GM12878 (cell line): ENCODE measurements at regions not wholly inside any gene's neighbourhood (a gene's known extent, or its start where the extent isn't known, plus 50 kb on each side); places are given as distances from the start of the nearest gene placed in this dataset. TPM values are rescaled to one million over a fixed set of nuclear protein-coding genes. Genes with fewer than 3 reads are reported as not detected.

Source experiments
- ATAC-seq: fragments of 200-7000 bp; cut with Tn5 transposase; 3 replicates; pipeline ENCODE4 v1.9.1; 2020; ENCODE audit warnings: mild to moderate bottlenecking, moderate library complexity
- BruUV-seq: library from RNA; stranded (reverse); fragments of 400-500 nt; replicated peaks from 2 replicates; lab custom pipeline; 2021; lab: Mats Ljungman, UMichigan
- CTCF ChIA-PET: fragments of 300-600 bp; sonication (Branson Sonifier 250); formaldehyde crosslinking; extraction: SDS; loops from one replicate; lab custom pipeline; 2021; ENCODE audit warnings: inconsistent platforms; lab: Yijun Ruan, JAX
- POLR2A ChIA-PET: fragments of 350-600 bp; formaldehyde crosslinking; extraction: SDS; loops from one replicate; lab custom pipeline; 2021; ENCODE audit warnings: inconsistent platforms; lab: Charles Lee
- RAD21 ChIA-PET: fragments of 300-600 bp; sonication (Branson Sonifier 250); formaldehyde crosslinking; loops from one replicate; lab custom pipeline; 2023; ENCODE audit warnings: antibody characterized with exemption; ENCODE audit not compliant: unreplicated experiment; lab: Charles Lee
- SMC1A ChIA-PET: fragments of 300-600 bp; sonication (Branson Sonifier 250); formaldehyde crosslinking; loops from one replicate; lab custom pipeline; 2023; ENCODE audit not compliant: unreplicated experiment, uncharacterized antibody; lab: Charles Lee
- DNase-seq: peaks from one replicate; pipeline ENCODE4 v3.0.0-alpha.2; 2011; ENCODE audit warnings: low read depth, low spot score
- FAIRE-seq: peaks from 3 replicates; lab custom pipeline; 2011; peaks lifted over from hg19 to GRCh38; lab: Jason Lieb, UNC
- H2AFZ ChIP-seq: 2 replicates; pipeline ENCODE4 v1.6.0; 2011; ENCODE audit warnings: low read depth, low read length, control low read depth; ENCODE audit not compliant: control insufficient read depth
- H3K27ac ChIP-seq: 2 replicates; pipeline ENCODE4 v1.5.1; 2011; ENCODE audit warnings: control low read depth; ENCODE audit not compliant: control insufficient read depth, insufficient read depth
- H3K27me3 ChIP-seq, 2 experiments: replicated peaks in 1 of 2; 2 replicates each; pipeline versions ENCODE4 v1.6.0 to v1.6.1; 2011; ENCODE audit warnings: low read length in 1 of 2; ENCODE audit not compliant: control insufficient read depth in 2 of 2, insufficient read depth in 2 of 2
- H3K36me3 ChIP-seq, 2 experiments: 2 replicates each; pipeline ENCODE4 v1.5.1; 2011; ENCODE audit warnings: low read length in 1 of 2; ENCODE audit not compliant: control insufficient read depth in 2 of 2, insufficient read depth in 2 of 2
- H3K4me1 ChIP-seq: 2 replicates; pipeline ENCODE4 v1.6.1; 2011; ENCODE audit warnings: mild to moderate bottlenecking, low read length, moderate library complexity, mixed read lengths; ENCODE audit not compliant: control insufficient read depth, insufficient read depth
- H3K4me2 ChIP-seq: 2 replicates; pipeline ENCODE4 v1.6.0; 2011; ENCODE audit warnings: control low read depth; ENCODE audit not compliant: control insufficient read depth, insufficient read depth
- H3K4me3 ChIP-seq: fragments of 200-600 bp; sonication (generic); 2 replicates; pipeline ENCODE4 v1.5.1; 2016
- H3K79me2 ChIP-seq: 2 replicates; pipeline ENCODE4 v1.6.0; 2011; ENCODE audit warnings: low read length; ENCODE audit not compliant: control insufficient read depth, insufficient read depth
- H3K9ac ChIP-seq: 2 replicates; pipeline ENCODE4 v1.8.0; 2011; ENCODE audit warnings: low read length, control low read depth, mixed read lengths; ENCODE audit not compliant: control insufficient read depth, insufficient read depth
- H3K9me3 ChIP-seq: replicated peaks from 3 replicates; pipeline ENCODE4 v1.5.1; 2011; ENCODE audit warnings: mild to moderate bottlenecking, low read length; ENCODE audit not compliant: control insufficient read depth, insufficient read depth
- H4K20me1 ChIP-seq: 2 replicates; pipeline ENCODE4 v1.6.0; 2011; ENCODE audit not compliant: control insufficient read depth, insufficient read depth
- IKZF2 ChIP-seq, 2 experiments: fragments of 450-650 bp; IDR thresholded peaks; 2 replicates each; pipeline ENCODE4 v1.6.1; 2017; ENCODE audit warnings: mild to moderate bottlenecking in 2 of 2, moderate library complexity in 2 of 2
- MTA3 ChIP-seq: IDR thresholded peaks from 2 replicates; pipeline ENCODE4 v1.6.1; 2012; ENCODE audit warnings: low read length, inconsistent platforms, borderline replicate concordance
- SREBF2 ChIP-seq: IDR thresholded peaks from 2 replicates; pipeline ENCODE4 v1.6.1; 2012; ENCODE audit warnings: mild to moderate bottlenecking, low read length
- TCF3 ChIP-seq: IDR thresholded peaks from 2 replicates; pipeline ENCODE4 v1.6.1; 2012; ENCODE audit warnings: low read depth, mild to moderate bottlenecking, low read length, borderline replicate concordance; ENCODE audit not compliant: insufficient read depth
- WGBS: methylation state at CpG from one replicate; pipeline ENCODE4 v1.1.6; 2016; ENCODE audit warnings: low lambda C conversion rate; ENCODE audit not compliant: insufficient replicate concordance, insufficient coverage; ENCODE audit errors: missing lambda C conversion rate; 5-methylcytosine and 5-hydroxymethylcytosine counted together
- in situ Hi-C: fragments of 300-500 bp; cut with MboI; formaldehyde crosslinking; loops from 9 replicates; pipeline ENCODE4 v1.14.3; 2018; ENCODE audit warnings: mixed read lengths
- intact Hi-C: fragments of 100-400 bp; cut with micrococcal nuclease; formaldehyde crosslinking; loops from one replicate; pipeline ENCODE4 v1.14.2; 2022; ENCODE audit not compliant: unreplicated experiment
- small RNA-seq: library from RNA; depleted of rRNA; stranded (forward); fragments of <200 nt; gene quantifications from one replicate; pipeline ENCODE3, GENCODE V24; 2014

DNA sequence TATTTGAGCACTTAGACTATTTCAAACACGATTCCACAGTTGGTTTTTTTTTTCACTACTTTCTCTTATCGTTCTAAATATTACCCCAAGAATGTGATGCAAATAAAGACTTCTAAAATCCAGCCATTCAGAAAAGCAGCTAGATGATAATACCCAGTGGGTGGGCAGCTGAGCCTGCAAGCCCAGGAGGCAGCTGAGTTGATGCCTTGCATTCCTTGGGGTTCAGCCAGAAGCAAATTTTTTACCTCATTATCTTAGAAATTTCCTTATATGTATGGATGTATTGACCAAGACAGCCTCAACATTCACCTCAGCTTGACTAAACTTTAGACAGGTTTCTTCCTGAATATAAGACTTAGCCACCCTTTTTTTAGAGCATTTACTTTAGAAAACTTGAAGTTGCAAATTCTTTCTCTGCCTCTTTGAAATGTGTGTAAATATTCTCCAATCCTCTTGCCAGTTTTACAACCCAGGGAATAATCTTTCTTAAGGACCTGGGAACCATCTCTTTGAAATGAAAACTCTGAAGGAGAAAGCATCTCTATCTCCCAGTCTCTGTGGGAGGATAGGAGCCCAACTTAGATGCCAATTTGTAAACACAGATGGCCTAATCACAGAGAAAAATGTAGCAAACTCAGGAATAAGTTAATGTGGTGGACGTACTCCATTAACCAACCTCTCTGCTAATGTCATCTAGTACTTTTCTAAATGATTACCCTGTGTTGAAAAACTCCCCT, 52.2 kb upstream of the ANP32D start (continued):
- no peak for TF ChIP-seq IKZF2 (IDR thresholded peaks at IDR 0.05)
- no peak for TF ChIP-seq MTA3
- no peak for TF ChIP-seq TCF3

DNA sequence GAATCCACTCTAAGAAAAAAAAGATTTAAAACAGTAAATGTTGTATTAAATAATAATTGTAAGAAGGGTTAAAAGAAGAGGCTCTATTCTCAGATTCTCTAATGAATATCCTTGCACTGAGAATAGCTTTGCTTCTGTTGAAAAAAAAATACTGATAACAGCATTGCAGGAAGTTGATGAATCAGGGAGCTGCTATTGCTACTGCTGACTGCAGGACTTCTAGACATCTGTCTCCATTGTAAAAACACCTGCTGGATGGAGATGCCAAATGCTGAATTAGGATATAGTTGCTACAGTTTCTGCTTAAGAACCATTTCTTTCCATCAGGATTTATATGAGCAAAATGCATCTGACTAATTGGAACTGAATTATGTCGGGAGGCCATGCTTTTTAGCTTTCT, 50.3 kb upstream of the ANP32D start:
- no TSS peak for BruUV-seq
- POLR2A ChIA-PET, result no interaction called here
- H3K9ac ChIP-seq, result no peak overlapping the region
- intact Hi-C loops, result no loop called here
- CTCF ChIA-PET, result no interaction called here
- SMC1A ChIA-PET, result interaction anchor here (1.4 kb wide), 1 partner anchor 121 kb away, joined by 5 read pairs; no protein-coding TSS in a partner anchor
- no peaks in the 10 kb centered on the region for H4K20me1 ChIP-seq
- no peak overlapping the region for H2AFZ ChIP-seq
- no peak for TF ChIP-seq SREBF2
- ATAC-seq (no peak), DNase-seq (no peak), FAIRE-seq (no peak)
- H3K9me3 ChIP-seq, result no peaks in the 10 kb centered on the region
- H3K4me1 ChIP-seq, result no peaks in the 10 kb centered on the region
- H3K27ac ChIP-seq, result no peak overlapping the region
- H3K4me3 ChIP-seq, result no peak overlapping the region
- WGBS, result 67% methylated on average over 1 of the region's 1 CpG
- RAD21 ChIA-PET, result interaction anchor here (0.6 kb wide), 1 partner anchor 431 kb away, joined by 4 read pairs; no protein-coding TSS in a partner anchor
- no peak overlapping the region for H3K4me2 ChIP-seq
- H3K36me3 ChIP-seq, result no peaks in the 10 kb centered on the region
- no peaks in the 10 kb centered on the region for H3K79me2 ChIP-seq
- in situ Hi-C loops, result no loop called here
- H3K27me3 ChIP-seq, result no peaks in the 10 kb centered on the region

Small RNAs in the stretch of these regions (small RNA-seq; reads per million reads assigned to genes)
- gene OR8S21P, result not detected
